ENCODE measurements at regions not wholly inside any gene's neighbourhood (a gene's known extent, or its start where the extent isn't known, plus 50 kb on each side); places are given as distances from the start of the nearest gene placed in this dataset.

- no peak for DNase-seq
Measured at GRCh38 chr6:165077876-165078275, 231.5 kb downstream of the C6orf118 start.

DNA sequence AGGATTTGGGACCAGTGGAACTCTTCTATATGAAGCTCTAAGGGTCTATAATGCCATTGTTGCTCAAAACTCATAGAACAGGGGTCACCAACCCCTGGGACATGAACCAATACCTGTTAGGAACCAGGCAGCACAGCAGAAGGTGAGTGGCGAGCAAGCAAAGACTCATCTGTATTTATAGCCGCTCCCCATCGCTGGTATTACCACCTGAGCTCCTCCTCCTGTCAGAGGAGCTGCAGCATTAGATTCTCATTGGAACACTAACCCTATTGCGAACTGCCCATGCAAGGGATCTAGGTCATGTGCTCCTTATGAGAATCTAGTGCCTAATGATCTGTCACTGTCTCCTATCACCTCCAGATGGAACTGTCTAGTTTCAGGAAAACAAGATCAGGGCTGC, 237.5 kb downstream of the C6orf118 start:
- DNase-seq: no peak

DNA sequence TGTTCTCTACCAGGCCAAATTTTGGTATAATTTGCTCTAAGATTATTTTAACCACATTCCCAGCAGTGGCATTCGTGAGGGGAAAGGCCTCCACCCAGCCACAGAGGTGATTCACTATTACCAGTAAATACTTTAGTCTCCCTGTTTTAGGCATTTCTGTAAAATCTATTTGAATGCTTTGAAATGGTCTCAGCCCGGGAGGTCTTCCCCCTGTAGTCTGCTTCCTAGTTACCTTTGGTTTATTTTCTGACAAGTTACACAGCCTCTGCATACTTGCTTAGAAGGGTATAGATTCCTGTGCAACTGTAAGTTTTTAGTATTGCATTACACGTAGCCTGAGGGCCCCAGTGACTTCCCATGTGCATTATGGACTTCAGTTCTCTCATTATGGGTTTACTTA, 248.7 kb downstream of the C6orf118 start:
- DNase-seq: no peak

- DNase-seq: no peak
Measured at GRCh38 chr6:165059032-165059431, 250.4 kb downstream of the C6orf118 start.

- no peak for DNase-seq
Measured at GRCh38 chr6:165056292-165056691, 253.1 kb downstream of the C6orf118 start.

- no peak for DNase-seq
Measured at GRCh38 chr6:165055231-165055630, 254.2 kb downstream of the C6orf118 start.

DNA sequence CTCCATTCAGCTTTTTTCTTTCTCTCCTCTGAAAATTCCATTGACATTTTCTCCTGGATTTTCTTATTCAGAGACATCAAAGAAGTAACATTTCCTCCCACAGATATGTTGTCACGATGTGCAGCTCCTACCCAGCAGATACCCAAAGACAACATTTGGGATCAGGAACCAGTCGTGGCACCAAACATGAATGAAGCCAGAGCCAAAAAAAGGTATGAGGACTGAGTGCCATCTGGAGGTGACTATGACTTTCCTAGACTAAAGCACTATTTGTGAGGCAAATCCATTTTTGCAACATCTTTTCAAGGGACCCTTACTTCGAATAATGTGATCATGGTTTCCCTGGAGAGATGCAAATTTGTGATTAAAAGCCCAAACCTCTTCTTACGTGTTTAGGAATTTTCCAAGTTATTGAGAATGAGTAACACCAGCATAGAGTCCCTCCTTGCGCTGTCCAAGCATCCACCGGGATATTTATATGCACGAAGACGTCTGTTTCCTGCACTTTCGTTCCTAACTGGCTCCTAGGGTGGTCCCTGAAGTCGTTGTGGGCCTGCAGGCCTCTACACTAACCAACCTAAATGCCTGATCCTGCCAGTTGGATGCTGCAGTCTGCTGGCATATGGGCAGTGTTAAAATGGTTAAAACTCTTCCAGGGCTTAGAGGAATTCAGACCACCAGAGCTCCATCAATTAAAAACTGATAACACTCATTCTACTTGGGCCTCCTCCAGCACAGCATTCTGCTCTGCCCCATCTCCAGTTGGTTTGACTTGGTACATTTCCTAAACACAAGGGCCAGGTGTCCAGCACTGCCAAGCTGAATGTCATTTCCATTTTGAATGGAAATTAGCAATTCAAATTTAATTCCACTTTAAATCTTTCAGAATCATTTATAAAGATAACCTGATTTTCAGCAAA, 256.6 kb downstream of the C6orf118 start:
- no peak for DNase-seq

DNA sequence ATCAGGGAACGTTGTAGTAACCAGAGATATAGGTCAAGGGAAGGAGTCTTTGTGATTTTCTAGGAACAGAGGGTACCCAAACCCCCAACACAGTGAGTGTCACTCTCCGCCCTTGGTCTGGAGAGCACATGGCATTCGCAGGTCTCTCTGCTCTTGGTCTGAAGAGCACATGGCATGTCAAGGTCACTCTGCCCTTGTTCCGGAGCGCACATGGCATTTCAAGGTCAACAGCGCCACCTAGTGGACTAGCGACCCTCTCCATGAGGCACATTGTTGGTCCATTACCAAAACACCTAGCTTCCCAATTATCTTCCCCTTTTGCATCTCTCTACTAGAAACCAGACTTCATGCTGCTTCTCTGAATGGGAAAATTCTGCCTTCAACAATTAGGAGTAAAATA, 260.0 kb downstream of the C6orf118 start:
- DNase-seq: peak; percentile 26

DNA sequence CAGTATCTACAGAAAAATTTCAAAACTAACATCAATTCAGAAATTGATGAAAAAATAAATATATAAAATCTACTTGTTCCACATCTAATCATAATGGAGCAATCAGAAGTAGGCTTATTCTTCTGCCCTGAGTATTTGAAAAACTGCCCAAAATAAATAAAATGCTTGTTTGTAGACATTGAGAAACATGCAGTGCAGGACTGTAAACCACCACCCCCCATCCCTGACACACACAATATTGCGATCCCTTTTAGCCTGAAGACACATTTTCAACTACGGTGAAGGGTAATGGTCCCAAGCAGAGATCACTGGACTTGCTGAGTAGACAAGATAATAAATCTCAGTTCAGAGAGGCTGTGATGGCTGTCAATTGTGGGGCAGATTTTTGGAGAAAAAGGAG, 261.5 kb downstream of the C6orf118 start:
- DNase-seq: no peak

DNA sequence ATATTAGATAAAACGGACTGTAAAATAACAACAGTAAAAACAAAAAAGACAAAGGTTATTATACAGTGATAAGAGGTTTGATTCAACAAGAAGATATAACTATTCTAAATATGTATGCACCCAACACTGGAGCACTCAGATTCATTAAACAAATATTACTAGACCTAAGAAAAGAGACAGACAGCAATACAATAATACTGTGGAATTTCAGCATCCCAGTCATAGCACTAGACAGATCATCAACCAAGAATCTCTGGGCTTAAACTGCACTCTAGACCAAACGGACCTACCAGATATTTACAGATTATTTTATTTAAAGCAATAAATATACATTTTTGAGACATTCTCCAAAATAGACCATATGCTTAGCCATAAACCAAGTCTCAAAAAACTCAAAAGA, 263.8 kb downstream of the C6orf118 start:
- DNase-seq: no peak

- DNase-seq: no peak
Measured at GRCh38 chr6:165042912-165043311, 266.5 kb downstream of the C6orf118 start.

- DNase-seq: no peak
Measured at GRCh38 chr6:165040440-165040839, 269.0 kb downstream of the C6orf118 start.

- DNase-seq: no peak
Measured at GRCh38 chr6:165034271-165034741, 275.1 kb downstream of the C6orf118 start.

DNA sequence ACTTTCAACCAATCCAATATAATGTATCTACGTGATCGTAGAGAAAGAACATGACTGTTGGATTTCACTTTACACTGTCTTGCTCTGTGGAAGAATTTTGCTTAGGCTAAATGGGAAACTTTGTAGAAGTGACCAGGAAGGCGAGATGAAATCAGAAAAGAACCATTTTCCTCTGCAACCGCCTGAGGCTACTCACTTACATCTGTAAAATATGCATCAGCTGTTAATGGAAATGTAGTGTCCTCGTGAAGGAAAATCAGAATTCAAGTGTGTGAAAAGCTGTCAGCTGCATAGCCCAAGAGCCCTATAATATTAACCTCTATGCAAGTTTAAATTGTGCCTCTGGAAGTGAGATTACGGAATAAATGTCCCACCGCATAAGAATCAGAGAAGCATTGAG, 277.9 kb downstream of the C6orf118 start:
- no peak for DNase-seq

DNA sequence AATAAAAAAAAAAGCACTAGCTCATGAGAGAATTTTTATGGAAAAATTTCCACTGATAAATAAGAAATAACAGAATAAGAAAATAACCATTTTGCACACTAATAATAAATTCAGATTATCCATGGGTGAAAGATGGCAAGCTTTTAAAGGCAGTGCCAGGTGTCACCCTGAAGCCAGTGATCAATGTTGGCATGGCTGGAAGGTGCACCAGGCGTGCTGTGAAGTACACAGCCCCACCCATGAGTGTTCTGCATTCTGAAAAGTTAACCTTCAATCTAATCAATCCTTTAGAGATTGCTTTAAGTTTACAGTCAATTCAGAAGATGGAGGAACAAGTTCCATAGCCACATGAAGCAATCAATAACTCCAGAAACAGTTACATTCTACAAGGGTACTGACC, 284.4 kb downstream of the C6orf118 start:
- DNase-seq: no peak

DNA sequence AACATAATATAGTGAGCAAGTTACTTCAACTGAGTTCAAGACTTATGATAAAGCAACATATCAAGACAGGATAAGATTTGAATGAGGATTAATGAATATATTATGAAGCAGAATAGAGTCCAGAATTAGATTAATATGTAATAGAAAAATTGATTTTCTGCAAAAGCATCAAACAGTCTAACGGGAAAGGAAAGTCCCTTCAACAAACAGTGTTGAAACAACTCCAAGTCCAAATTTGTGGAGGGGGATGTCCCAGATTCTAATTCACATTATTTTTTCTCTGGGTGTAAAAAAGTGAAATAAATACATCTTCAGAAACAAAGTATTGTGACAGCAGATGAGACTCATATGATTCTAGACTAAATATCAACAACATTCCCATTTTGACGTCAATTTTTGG, 289.7 kb downstream of the C6orf118 start:
- DNase-seq: no peak

DNA sequence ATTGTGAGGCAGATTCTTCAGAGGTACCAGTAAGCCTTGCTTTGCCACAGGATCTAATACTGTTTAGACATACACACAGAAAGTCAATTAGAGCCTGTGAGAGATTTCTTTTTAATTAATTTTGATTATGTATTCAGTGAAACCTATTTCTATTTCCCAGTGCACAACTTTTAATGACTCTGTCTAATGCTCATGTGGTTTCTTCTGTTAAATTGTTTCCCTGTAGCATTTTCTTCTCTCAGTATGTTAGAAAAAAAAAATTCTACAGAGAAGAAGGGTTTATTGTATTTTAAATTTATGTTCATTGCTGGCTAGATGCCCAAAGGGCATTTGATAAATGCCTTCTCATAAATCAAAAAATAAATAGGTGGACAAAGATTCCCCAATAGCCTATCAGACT, 293.7 kb downstream of the C6orf118 start:
- no peak for DNase-seq

- no peak for DNase-seq
Measured at GRCh38 chr6:165013701-165014100, 295.7 kb downstream of the C6orf118 start.

DNA sequence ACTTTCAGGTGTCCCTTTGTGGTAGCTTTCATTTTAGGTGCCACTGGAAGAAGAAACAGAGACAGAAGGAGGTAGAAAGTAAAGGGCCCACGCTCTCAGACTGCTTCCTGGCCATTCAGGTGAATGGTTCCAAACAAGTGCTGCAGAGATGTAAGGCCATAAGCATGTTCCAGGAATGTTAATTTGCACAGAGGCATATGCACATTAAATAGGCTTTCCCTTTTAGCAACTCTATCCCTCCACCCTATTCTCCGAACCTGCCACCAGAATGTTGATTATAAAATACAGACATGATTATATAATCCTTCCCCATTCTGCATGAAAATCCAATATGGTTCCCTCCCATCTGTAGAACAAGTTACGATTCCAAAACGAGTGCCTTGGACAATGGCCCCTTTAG, 297.2 kb downstream of the C6orf118 start:
- no peak for DNase-seq

GRCh38 chr6:165010556-165011535, 298.6 kb downstream of the C6orf118 start:
- DNase-seq: no peak

DNA sequence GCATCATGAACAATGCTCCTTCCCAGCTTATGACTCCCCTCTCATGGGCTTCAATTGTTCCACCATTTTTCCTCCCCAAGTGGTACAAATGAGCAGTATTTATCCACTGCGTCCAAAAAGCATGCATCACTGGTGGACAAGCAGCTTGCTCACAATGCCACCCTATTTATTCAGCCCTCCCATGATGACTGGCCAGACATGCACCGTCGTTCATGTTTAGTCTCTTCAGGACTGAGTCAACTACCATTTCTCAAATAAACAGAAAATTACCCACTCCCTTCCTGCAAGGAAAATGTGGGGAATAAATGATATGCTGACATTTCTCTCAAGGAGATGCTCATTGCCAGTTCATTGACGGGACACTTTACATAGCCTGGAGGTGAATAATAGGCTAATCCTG, 300.4 kb downstream of the C6orf118 start:
- DNase-seq: no peak

- DNase-seq: no peak
Measured at GRCh38 chr6:165002866-165003265, 306.5 kb downstream of the C6orf118 start.

GRCh38 chr6:165002358-165002757, 307.0 kb downstream of the C6orf118 start:
- DNase-seq: no peak
